HG03460 (cell line): ENCODE measurements at regions not wholly inside any gene's neighbourhood (a gene's known extent, or its start where the extent isn't known, plus 50 kb on each side); places are given as distances from the start of the nearest gene placed in this dataset.
"Not testable (repeated sequence)": the region's sequence is repeated elsewhere in the genome, so short reads cannot be mapped to it uniquely, and the experiment has no call there.

Experiments
- ATAC-seq: cut with Tn5 transposase; IDR thresholded peaks from one replicate; pipeline ENCODE4 v1.9.1; 2021; ENCODE audit not compliant: unreplicated experiment

DNA sequence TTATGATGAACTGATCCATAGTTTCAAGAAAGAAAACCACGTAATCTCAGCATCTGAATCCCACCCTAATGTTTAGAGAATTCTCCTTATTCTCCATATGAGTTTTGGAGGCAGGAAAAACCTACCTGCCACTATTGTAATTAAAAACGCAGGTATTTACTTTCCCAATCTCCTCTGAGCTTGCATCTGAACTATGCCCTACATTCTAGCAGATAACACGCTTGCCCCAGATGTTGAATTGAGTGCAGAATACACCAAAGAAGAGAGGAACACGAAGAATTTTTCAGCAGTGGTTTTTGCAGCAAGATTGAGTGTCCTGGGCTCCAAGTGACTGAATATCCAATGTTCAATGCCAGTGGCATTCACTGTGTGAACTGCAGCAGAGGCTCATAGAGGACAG, 182.4 kb downstream of the COX18 start:
- no peak for ATAC-seq

GRCh38 chr4:72886602-72887001, 182.9 kb downstream of the COX18 start:
- no peak for ATAC-seq

GRCh38 chr4:72884225-72884624, 185.3 kb downstream of the COX18 start:
- ATAC-seq = not testable (repeated sequence)

GRCh38 chr4:72876946-72877345, 192.6 kb downstream of the COX18 start:
- ATAC-seq = no peak

- no peak for ATAC-seq
Measured at GRCh38 chr4:72875545-72875944, 194.0 kb downstream of the COX18 start.

- ATAC-seq = no peak
Measured at GRCh38 chr4:72875138-72875537, 194.4 kb downstream of the COX18 start.

DNA sequence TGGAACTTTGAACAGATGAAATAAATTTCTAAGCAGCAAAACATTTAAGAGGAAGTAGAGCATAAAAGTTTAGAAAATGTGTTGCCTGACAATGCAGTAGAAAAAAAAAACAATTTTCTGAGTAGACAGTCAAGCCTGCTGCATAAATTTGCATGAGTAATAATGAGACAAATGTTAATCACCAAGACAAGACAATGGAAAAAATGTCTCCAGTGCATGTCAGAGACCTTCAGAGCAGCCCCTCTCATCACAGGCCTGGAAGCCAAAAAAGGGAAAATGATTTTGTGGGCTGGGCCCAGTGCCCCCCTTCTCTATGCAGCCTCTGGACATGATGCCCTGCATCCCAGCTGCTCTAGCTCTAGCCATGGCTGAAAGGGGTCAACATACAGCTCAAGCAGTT, 204.6 kb downstream of the COX18 start:
- ATAC-seq = no peak

DNA sequence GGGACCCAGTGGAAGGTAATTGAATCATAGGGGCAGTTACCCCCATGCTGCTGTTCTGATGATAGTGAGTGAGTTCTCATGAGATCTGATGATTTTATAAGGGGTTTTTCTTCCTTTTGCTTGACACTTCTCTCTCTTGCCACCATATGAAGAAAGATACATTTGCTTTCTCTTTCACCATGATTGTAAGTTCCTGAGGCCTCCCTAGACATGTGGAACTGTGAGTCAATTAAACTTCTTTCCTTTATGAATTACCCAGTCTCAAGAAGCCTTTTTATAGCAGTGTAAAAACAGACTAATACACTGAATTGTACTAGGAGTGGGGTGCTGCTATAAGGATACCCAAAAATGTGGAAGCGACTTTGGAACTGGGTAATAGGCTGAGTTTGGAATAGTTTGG, 205.2 kb downstream of the COX18 start:
- not testable (repeated sequence) for ATAC-seq

GRCh38 chr4:72860766-72861165, 208.8 kb downstream of the COX18 start:
- no peak for ATAC-seq

- no peak for ATAC-seq
Measured at GRCh38 chr4:72858328-72858727, 211.2 kb downstream of the COX18 start.

- ATAC-seq = no peak
Measured at GRCh38 chr4:72857787-72858186, 211.7 kb downstream of the COX18 start.

- no peak for ATAC-seq
Measured at GRCh38 chr4:72857216-72857615, 212.3 kb downstream of the COX18 start.

DNA sequence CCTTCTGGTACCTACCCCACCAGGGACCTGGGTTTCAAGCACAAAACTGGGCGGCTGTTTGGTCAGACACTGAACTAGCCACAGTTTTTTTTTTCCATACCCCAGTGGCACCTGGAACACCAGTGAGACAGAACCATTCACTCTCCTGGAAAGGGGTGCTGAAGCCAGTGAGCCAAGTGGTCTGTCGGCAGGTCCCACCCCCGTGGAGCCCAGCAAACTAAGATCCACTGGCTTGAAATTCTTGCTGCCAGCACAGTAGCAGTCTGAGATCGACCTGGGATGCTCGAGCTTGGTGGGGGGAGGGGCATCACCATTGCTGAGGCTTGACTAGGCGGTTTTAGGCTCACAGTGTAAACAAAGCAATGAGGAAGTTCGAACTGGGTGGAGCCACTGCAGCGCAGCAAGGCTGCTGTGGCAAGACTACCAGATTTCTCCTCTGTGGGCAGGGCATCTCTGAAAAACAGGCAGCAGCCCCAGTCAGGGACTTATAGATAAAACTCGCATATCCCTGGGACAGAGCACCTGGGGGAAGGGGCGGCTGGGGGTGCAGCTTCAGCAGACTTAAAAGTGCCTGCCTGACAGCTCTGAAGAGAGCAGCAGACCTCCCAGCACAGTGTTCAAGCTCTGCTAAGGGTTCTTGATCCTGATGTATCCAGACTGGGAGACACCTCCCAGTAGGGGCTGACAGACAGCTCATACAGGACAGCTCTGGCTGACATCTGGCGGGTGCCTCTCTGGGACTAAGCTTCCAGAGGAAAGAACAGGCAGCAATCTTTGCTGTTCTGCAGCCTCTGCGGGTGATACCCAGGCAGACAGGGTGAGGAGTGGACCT, 223.0 kb downstream of the COX18 start:
- no peak for ATAC-seq

DNA sequence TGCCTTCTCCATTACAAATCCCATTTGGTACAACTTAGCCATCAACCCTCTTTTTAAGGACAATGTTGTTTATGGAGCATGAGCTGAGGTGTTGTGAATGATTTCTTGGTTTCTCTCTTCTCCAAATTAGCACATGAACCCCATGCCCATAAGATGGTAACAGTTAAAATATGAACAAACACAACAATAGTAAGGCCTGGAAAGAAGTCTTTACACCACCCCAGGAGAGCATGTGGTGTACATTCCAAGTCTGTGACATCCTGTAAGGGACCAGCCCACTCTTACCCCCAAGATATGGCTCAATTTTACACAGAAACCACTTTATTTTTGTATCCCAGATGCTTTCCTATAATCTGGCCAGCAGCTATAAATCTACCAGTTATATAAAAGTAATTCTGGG, 226.1 kb downstream of the COX18 start:
- ATAC-seq = no peak

DNA sequence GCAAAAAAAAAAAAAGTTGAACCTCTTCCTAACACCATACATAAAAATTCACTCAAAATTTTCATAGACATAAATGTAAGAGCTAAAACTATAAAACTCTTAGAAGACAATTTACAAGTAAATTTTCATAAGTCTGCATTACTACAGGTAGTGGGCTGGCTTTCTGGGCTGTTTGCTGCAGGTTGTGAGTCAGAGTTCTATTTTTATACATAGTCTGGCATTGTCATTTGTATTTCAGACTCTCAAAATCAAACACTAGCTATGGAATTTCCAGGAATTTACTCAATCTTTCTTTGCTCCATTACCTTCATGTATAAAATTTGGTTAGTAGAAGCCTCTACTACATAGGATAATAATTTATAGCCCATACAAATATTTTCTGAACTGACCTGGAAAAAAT, 227.2 kb downstream of the COX18 start:
- ATAC-seq = no peak

DNA sequence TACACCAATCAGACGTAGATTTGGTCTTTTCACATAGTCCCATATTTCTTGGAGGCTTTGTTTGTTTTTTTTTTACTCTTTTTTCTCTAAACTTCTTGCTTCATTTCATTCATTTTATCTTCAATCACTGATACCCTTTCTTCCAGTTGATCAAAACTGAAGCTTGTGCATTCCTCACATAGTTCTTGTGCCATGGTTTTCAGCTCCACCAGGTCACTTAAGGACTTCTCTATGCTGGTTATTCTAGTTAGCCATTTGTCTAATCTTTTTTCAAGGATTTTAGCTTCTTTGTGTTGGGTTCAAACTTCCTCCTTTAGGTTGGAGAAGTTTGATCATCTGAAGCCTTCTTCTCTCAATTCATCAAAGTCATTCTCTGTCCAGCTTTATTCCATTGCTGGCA, 229.3 kb downstream of the COX18 start:
- not testable (repeated sequence) for ATAC-seq

DNA sequence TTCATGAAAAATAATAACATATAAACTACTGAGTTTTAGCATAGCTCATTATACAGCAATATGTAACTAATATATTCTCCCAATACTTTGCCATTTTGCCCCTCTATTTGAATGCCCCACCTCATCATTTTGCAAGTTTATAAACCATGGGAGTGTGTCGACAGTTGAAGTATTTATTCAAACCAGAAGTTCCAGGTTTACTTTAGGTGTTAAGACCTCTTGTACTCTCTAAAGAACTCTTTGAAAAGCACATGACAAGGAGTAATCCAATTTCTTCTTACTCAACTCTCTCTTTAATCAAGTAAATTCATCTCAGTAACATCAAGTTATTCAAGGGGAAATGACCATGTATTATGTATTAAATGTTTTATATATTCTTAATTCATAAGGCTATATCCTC, 240.7 kb downstream of the COX18 start:
- no peak for ATAC-seq

GRCh38 chr4:72827968-72828367, 241.5 kb downstream of the COX18 start:
- no peak for ATAC-seq

- ATAC-seq = no peak
Measured at GRCh38 chr4:72820107-72820506, 249.4 kb downstream of the COX18 start.

- ATAC-seq = no peak
Measured at GRCh38 chr4:72817012-72817411, 248.0 kb upstream of the ADAMTS3 start.

- no peak for ATAC-seq
Measured at GRCh38 chr4:72814241-72814640, 245.2 kb upstream of the ADAMTS3 start.

GRCh38 chr4:72809208-72809607, 240.2 kb upstream of the ADAMTS3 start:
- ATAC-seq = no peak

DNA sequence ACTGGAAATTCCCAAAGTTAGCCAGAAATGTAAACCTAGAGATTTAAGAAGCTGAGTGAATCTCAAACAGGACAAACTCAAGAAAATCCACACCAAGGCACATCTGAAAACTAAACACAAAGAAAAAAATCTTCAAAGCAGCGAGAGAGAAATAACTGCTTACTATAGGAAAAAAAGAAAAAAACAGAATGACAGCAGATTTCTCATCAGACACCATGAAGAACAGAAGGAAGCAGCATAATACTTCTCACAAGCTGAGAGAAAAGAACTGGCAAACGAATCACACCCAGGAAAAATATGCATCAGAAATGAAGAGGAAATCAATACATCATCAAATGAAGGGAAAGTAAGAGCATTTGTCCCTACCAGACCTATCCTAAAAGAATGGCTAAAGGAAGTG, 236.3 kb upstream of the ADAMTS3 start:
- ATAC-seq = no peak
